ENCODE measurements at regions not wholly inside any gene's neighbourhood (a gene's known extent, or its start where the extent isn't known, plus 50 kb on each side); places are given as distances from the start of the nearest gene placed in this dataset.

- TF ChIP-seq SP1 (IDR thresholded peaks at IDR 0.05; ENCODE audit: low read depth) (no peak), POLR2A (IDR thresholded peaks at IDR 0.05; ENCODE audit: borderline replicate concordance, extremely low read depth, insufficient read depth, insufficient read length) (no peak), CBX3 (IDR thresholded peaks at IDR 0.05; ENCODE audit: low read depth) (no peak), CTCF (IDR thresholded peaks at IDR 0.05 in 2 of 3, conservative IDR thresholded peaks at IDR 0.05 in 1 of 3; ENCODE audit: borderline replicate concordance in 1 of 3, insufficient read depth in 1 of 3, low read depth in 2 of 3, low read length in 2 of 3) (no peak), EZH2 (IDR thresholded peaks at IDR 0.05) (no peak), YY1 (IDR thresholded peaks at IDR 0.05; ENCODE audit: extremely low read depth, insufficient replicate concordance, low read depth, low read length) (no peak), ZNF274 (IDR thresholded peaks at IDR 0.05; ENCODE audit: low read depth, low read length) (no peak), REST (IDR thresholded peaks at IDR 0.05; ENCODE audit: low read depth) (no peak), JUND (IDR thresholded peaks at IDR 0.05) (no peak), SRF (IDR thresholded peaks at IDR 0.05; ENCODE audit: low read depth) (no peak)
Observed at GRCh38 chr19:34309368-34310138, 55.2 kb downstream of the GARRE1 start.

Measured in HCT116 (cell line).